Loucy (cell line): ENCODE measurements at regions not wholly inside any gene's neighbourhood (a gene's known extent, or its start where the extent isn't known, plus 50 kb on each side); places are given as distances from the start of the nearest gene placed in this dataset.

ENCODE experiments used
- H2AFZ ChIP-seq: fragments of 200-600 bp; sonication (generic); 2 replicates; pipeline ENCODE4 v1.6.0; 2016; ENCODE audit warnings: antibody characterized with exemption, mild to moderate bottlenecking, low read length, moderate library complexity
- H3F3A ChIP-seq: fragments of 200-600 bp; 2 replicates; pipeline ENCODE4 v1.6.0; 2016; ENCODE audit warnings: antibody characterized with exemption, low read depth, mild to moderate bottlenecking
- H3K27me3 ChIP-seq: fragments of 200-600 bp; sonication (generic); 2 replicates; pipeline ENCODE4 v1.6.1; 2014; ENCODE audit warnings: low read length, mild to moderate bottlenecking; ENCODE audit not compliant: insufficient read depth, poor library complexity, severe bottlenecking
- H3K36me3 ChIP-seq: fragments of 200-600 bp; sonication (generic); 2 replicates; pipeline ENCODE4 v1.6.1; 2016; ENCODE audit warnings: low read length; ENCODE audit not compliant: insufficient read depth
- H3K4me1 ChIP-seq: fragments of 200-600 bp; sonication (generic); 2 replicates; pipeline ENCODE4 v1.5.1; 2014; ENCODE audit warnings: low read length, mild to moderate bottlenecking; ENCODE audit not compliant: insufficient read depth, poor library complexity, severe bottlenecking
- H3K4me2 ChIP-seq: fragments of 200-600 bp; sonication (generic); 2 replicates; pipeline ENCODE4 v1.6.0; 2014; ENCODE audit warnings: antibody characterized with exemption, low read length, low read depth, mild to moderate bottlenecking; ENCODE audit not compliant: poor library complexity, severe bottlenecking
- H3K4me3 ChIP-seq: fragments of 200-600 bp; sonication (generic); 2 replicates; pipeline ENCODE4 v1.5.1; 2014; ENCODE audit warnings: low read length, mild to moderate bottlenecking, mixed read lengths; ENCODE audit not compliant: poor library complexity, severe bottlenecking
- H3K79me2 ChIP-seq: fragments of 200-600 bp; sonication (generic); 2 replicates; pipeline ENCODE4 v1.6.1; 2014; ENCODE audit warnings: low read length; ENCODE audit not compliant: insufficient read depth
- H3K9ac ChIP-seq: fragments of 200-600 bp; sonication (generic); 2 replicates; pipeline ENCODE4 v1.6.0; 2014; ENCODE audit warnings: mild to moderate bottlenecking, low read depth, low read length, moderate library complexity; ENCODE audit not compliant: poor library complexity, severe bottlenecking
- H3K9me2 ChIP-seq: fragments of 200-600 bp; sonication (generic); replicated peaks from 2 replicates; pipeline ENCODE4 v1.6.1; 2016; ENCODE audit warnings: low read depth, low read length, mixed read lengths
- H3K9me3 ChIP-seq: fragments of 200-600 bp; sonication (generic); 2 replicates; pipeline ENCODE4 v1.6.1; 2014; ENCODE audit warnings: mild to moderate bottlenecking, antibody characterized with exemption, low read length, low read depth; ENCODE audit not compliant: insufficient read depth
- H4K20me1 ChIP-seq: fragments of 200-600 bp; sonication (generic); 2 replicates; pipeline ENCODE4 v1.6.0; 2014; ENCODE audit warnings: antibody characterized with exemption, low read length, mild to moderate bottlenecking; ENCODE audit not compliant: insufficient read depth, poor library complexity, severe bottlenecking
- EZH2phosphoT487 ChIP-seq: fragments of 200-600 bp; IDR thresholded peaks from 2 replicates; pipeline ENCODE4 v1.6.1; 2018; ENCODE audit warnings: antibody characterized with exemption, mild to moderate bottlenecking, moderate library complexity, borderline replicate concordance
- TF ChIP-seq, protein P1 (sequence below): fragments of 200-600 bp; sonication (generic); conservative IDR thresholded peaks from 2 replicates; pipeline ENCODE4 v1.5.1; 2014; ENCODE audit warnings: mild to moderate bottlenecking, antibody characterized with exemption, low read length

DNA sequence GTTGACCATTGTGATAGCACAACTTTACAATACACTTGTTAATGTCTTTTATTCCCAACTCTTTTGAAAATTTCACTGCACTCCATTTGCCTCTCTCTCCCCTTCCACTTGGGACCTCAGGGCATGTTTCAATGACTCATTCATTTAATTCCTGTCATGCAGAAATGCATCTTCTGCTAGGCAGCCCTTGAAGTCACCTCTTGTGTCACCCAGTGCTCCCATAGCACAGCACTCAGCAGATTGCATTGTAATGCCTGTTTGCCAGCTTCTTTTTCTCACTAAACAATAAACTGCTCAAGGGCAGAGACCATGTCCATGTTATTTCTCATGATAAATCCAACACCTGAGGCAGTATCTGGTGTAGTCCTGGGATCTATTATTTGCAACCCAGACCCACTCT is 85.9 kb upstream of the ACSL3 start:
- Histone ChIP-seq H4K20me1 (no peaks in the 10 kb centered on the region), H3K36me3 (no peaks in the 10 kb centered on the region), H3K9me3 (no peaks in the 10 kb centered on the region), H3K79me2 (no peaks in the 10 kb centered on the region), H3K27me3 (peaks cover 3% of the 10 kb centered on the region), H3K4me2 (no peak overlapping the region), H3K4me3 (no peak overlapping the region), H3K9me2 (no peaks in the 10 kb centered on the region), H2AFZ (no peak overlapping the region), H3K4me1 (no peaks in the 10 kb centered on the region), H3F3A (no peaks in the 10 kb centered on the region), H3K9ac (no peak overlapping the region)
- TF ChIP-seq EZH2phosphoT487: no peak
- TF ChIP-seq, protein P1, sequence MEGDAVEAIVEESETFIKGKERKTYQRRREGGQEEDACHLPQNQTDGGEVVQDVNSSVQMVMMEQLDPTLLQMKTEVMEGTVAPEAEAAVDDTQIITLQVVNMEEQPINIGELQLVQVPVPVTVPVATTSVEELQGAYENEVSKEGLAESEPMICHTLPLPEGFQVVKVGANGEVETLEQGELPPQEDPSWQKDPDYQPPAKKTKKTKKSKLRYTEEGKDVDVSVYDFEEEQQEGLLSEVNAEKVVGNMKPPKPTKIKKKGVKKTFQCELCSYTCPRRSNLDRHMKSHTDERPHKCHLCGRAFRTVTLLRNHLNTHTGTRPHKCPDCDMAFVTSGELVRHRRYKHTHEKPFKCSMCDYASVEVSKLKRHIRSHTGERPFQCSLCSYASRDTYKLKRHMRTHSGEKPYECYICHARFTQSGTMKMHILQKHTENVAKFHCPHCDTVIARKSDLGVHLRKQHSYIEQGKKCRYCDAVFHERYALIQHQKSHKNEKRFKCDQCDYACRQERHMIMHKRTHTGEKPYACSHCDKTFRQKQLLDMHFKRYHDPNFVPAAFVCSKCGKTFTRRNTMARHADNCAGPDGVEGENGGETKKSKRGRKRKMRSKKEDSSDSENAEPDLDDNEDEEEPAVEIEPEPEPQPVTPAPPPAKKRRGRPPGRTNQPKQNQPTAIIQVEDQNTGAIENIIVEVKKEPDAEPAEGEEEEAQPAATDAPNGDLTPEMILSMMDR: no peak

DNA sequence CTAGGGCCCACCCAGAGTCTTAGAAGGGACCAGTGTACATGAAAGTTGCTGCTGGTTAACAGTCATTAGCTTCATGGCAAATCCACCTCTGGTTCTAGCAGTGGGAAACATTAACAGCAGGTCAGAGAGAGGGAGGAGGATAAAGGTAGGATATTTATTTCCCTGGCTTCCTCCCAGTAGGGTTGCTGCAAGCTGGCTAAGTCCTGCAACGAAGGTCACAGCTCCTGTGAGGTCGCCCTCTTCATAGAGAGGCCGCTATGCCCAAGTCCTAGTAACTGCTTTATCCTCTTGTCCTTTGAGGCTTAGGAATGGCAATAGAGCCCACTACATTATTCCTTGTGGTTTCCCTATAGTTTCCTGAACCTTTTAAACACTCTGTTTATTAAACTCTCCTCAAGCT is 84.0 kb upstream of the ACSL3 start:
- Histone ChIP-seq H3K27me3 (peaks cover 3% of the 10 kb centered on the region), H3K4me3 (no peak overlapping the region), H3K9me3 (no peaks in the 10 kb centered on the region), H3K36me3 (no peaks in the 10 kb centered on the region), H3K9ac (no peak overlapping the region), H3K9me2 (no peaks in the 10 kb centered on the region), H3F3A (no peaks in the 10 kb centered on the region), H2AFZ (no peak overlapping the region), H3K79me2 (no peaks in the 10 kb centered on the region), H3K4me2 (no peak overlapping the region), H3K4me1 (no peaks in the 10 kb centered on the region), H4K20me1 (no peaks in the 10 kb centered on the region)
- TF ChIP-seq, protein P1: no peak
- no peak for TF ChIP-seq EZH2phosphoT487

DNA sequence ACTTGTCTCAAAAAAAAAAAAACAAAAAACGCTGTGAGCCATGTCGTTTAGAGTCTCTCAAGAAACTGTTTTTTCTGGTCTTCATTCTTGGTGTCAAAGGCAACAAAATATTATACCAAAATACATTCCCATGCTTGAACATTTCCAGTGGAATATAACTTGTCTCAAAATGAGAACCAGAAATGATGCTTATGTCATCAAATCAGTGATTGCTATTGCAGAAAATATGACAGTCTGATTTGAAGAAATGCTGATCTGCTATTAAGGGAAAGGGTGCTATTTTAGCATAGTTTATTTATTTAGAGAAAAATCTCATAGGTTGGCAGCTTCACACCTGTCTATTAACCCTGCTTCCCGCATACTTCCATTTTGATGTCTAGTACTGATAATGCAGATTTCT is 82.4 kb upstream of the ACSL3 start:
- Histone ChIP-seq H3K4me3 (no peak overlapping the region), H3F3A (no peaks in the 10 kb centered on the region), H2AFZ (no peak overlapping the region), H3K4me2 (no peak overlapping the region), H4K20me1 (no peaks in the 10 kb centered on the region), H3K9me2 (no peaks in the 10 kb centered on the region), H3K79me2 (no peaks in the 10 kb centered on the region), H3K9ac (no peak overlapping the region), H3K4me1 (no peaks in the 10 kb centered on the region), H3K9me3 (no peaks in the 10 kb centered on the region), H3K27me3 (no peaks in the 10 kb centered on the region), H3K36me3 (no peaks in the 10 kb centered on the region)
- TF ChIP-seq EZH2phosphoT487: no peak
- TF ChIP-seq, protein P1: no peak
